HG02588 (cell line): ENCODE measurements at regions not wholly inside any gene's neighbourhood (a gene's known extent, or its start where the extent isn't known, plus 50 kb on each side); places are given as distances from the start of the nearest gene placed in this dataset.

Experiments
- ATAC-seq: cut with Tn5 transposase; IDR thresholded peaks from one replicate; pipeline ENCODE4 v1.9.1; 2021; ENCODE audit warnings: mild to moderate bottlenecking, moderate library complexity; ENCODE audit not compliant: unreplicated experiment

DNA sequence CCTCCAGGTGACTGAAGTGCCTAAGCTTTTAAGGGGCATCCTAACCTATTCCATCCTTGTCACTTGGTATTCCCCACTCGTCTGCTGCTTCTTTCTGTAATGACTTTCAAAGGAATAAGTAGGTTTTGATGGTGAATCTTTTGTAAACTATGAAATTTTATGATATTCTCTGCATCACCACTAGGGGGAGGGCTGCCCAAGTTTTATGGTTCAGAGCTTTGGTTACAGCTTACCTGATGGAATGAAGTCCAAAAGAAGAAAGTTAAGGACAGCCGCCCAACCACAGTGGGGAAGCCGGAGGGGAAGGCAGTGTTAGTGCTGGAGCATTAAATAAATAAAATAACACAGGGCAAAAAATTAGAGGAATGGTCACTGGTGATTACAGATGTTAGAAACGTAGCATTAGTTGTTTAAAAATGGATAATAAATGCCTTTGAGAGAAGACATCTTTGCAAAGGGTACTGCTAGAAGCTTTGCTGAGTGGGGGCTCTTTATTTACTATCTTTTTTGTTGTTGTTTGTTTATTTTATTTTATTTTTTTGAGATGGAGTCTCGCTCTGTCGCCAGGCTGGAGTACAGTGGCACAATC is 204.9 kb downstream of the GBA3 start:
- no peak for ATAC-seq

DNA sequence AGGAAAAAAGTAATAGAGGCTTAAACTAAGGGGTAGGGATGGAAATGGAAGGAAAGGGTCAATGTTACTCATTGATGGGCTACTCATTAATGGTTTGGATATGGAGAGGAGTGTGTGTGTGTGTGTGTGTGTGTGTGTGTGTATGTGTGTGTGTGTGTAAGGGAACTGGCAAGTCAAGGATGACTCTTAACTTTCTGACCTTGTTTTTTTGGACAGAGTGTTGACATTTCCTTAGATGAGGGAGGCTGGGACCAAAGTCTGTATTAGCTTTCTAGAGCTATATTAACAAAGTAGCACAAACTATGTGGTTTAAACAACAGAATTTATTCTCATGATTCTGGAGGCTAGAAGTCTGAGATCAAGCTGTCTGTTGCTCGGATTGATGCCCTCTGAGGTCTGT is 202.7 kb downstream of the GBA3 start:
- ATAC-seq: no peak

DNA sequence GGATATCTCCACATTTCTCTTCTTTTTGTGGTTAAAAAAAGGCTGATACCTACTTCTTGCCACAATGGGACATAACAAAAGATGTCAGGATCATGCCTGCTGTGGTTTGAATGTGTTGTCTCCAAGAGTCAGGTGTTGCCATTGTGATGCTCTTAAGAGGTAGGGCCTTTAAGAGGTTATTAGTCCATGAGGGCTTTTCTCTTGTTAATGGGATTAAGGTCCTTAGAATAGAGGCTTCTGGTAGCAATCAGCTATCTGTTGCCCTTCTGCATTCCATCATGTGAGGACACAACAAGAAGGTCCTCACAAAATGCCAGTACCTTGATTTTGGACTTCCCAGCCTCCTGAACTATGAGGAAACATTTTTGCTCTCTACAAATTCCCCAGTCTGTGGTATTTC is 191.4 kb downstream of the GBA3 start:
- ATAC-seq: no peak

DNA sequence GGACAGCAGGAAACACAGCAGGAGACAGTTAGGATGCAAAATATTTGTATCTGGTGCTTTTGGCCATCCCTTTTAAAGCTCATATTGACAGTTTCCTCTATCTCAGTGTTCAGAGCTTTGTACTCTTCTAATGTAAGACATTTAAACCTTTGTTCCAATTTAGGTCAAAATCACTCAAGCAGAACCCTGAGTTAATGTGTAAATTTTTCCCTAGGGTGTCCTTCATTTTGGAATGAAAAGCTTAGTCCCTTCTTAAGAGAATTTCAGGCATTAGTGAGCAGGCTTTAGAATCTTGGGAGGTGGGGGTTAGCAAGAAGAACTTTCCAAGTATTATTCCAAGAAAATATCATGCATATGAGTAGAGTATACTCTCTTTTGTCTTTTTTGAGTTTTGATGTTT is 188.7 kb downstream of the GBA3 start:
- ATAC-seq: no peak

DNA sequence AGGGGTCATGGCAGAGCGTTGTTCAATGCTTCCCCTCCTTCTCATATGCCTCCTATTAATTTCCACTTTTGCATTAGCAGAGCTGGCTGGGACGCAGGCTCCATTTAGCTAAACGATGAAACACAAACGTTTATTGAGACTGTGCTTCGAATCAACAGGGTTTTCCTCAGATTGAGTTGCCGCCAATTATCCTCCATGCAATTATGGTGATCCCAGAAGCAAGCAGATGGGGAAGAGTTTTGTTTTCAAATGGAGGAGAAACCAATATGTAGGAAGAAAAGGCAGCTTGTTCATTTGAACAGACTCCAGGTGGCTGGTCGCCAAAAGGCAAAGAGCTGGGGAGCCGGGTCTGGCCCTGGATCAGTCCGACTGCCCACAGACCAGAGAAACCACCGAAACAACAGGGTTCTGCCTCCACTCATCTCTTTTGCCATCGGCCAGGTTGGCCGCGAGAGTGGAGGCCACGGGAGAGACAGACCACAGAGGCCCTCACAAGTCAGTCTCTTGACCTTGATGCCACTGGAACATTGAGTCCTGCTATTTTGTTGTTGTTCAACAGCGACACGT is 184.8 kb downstream of the GBA3 start:
- no peak for ATAC-seq

DNA sequence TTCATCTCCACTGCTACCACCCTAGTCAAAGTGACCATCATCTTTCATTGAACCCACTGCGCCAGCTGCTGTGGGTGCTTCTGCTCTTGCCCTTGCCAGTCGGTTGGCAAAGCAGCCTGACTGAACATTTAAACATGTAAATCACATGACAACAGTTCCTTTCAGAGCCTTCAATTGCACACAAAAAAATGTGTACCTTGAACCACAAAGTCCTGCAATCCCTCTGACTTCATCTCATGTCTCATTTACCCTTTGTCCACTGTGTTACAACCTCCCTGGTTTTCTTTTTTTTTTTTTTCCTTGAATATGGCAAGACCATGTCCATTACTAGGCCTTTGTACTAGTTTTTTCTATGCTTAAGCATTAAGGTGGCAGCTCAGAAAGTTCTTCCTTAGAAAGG is 183.5 kb downstream of the GBA3 start:
- no peak for ATAC-seq

DNA sequence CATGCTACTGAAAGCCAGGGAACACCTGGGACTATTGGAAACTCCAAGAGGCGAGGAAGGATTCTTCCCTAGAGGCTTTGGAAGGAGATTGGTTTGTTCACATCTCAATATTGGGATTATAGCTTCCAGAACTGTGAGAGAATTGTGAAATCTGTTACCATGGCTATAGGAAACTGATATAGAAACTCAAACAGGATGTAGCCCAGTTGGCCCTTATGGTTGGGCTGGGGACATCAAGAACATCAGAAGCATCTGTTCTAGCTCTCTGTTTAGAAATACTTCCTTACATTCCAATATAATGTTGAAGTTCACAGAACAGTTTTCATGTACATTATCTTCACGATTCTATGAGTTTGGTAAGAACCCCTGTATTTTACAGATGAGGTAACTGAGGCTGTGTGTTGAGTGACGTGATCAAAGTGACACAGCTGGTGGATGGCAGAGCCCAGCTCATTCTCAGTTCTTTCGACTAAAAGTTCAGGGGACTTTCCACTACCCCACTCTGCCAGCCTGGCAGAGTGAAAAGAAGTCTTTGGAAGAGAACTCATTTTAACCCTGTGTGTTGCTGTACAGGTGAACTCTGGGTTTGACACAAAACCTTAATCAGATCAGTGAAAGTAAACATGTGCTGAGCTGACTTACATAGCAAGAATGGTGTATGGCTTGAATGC is 183.0 kb downstream of the GBA3 start:
- ATAC-seq: no peak

DNA sequence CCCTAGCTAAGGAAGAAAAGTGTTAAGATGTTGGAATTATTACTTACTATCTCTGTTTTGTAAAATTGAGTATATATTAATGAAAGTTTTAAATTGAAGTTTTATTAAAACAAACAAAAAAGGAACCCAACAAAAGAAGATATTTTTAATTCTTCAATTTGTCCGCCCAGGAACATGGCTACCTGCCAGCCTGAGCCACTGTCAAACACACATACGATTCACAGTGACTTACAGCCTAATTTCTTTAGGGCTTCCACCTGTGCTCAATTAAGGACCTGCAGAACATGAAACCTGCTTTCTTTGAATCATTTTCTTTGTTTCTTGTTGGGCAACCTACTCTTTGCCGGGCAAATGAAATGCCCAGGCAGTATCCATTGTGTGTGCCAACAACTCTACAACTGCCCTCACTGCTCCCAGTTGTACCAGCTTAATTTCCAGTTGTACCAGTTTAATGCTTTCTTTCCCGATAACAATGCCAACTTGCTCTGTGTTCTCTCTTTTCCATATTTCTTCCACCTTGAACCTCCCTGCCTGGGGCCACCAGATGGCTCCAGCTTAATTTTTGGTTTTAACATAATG is 181.7 kb downstream of the GBA3 start:
- ATAC-seq: no peak

DNA sequence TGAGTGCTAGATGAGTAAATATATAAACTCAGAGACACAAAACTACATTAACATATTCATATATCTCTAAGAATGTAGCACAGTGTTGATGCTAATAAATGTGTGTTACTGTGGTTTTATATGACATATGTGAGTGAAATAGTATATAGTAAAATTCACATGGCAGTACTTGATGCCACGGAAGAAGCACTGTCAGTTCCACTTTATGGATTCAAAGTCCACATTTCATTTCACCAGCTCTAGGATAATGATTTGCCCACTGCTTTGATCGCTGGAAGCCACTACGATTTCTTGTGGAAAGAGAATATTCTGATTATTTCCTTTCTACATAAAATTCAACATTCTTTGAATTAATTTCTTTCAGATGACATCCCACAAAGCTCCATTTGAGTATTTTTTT is 181.2 kb downstream of the GBA3 start:
- ATAC-seq: no peak

DNA sequence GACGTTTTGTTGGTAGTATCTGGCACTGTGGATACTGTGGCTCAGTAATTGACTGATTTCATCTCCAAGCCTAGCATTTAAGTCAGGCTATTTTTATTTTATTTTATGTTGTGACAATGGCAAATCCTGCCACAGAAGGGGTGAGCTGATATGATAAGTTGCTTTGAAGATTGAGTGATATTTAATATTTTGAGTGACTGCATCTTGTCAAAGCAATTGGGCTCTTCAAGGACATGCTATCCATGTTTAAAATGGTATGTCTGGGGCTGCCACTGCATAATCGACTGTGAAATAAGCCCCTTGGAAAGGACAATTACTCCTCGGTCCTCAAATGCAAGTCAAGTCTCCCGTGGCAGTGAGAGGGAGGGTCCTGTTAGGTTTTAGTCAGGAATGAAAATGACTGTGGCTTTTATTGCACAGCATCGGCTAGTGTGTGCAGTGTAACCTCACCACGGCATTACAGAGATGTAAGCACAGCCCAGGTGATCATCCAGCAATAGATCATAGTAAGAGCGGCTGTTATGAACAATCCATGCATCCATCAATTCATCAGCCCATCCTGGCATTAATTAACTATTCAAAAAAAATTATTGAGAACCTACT is 178.2 kb downstream of the GBA3 start:
- no peak for ATAC-seq

DNA sequence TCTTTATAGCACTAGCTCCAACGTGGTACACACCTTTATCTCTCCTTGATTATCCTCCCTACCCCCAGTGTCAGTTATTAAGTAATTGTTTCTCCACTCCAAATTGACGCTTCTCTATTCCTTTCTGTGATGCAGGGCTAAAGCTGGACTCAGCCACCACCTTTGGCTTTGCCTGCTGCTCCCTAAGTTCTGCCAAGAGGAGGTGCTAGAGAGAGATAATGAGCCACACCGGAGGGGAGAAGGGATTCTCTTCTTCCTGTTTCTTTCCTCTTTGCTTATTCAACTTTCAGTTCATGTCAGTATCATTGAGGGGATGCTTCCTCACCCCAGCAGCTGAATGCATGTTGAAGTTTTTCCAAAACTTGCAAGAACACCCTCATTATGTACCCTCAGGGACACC is 176.5 kb downstream of the GBA3 start:
- no peak for ATAC-seq
